HEK293T (cell line): ENCODE measurements at regions not wholly inside any gene's neighbourhood (a gene's known extent, or its start where the extent isn't known, plus 50 kb on each side); places are given as distances from the start of the nearest gene placed in this dataset.

ENCODE experiments used
- FOXM1 ChIP-seq: fragments of 450-650 bp; IDR thresholded peaks from 2 replicates; pipeline ENCODE4 v1.6.1; 2017; ENCODE audit warnings: mild to moderate bottlenecking, borderline replicate concordance
- ZNF384 ChIP-seq: fragments of 450-650 bp; IDR thresholded peaks from 2 replicates; pipeline ENCODE4 v1.6.1; 2016

DNA sequence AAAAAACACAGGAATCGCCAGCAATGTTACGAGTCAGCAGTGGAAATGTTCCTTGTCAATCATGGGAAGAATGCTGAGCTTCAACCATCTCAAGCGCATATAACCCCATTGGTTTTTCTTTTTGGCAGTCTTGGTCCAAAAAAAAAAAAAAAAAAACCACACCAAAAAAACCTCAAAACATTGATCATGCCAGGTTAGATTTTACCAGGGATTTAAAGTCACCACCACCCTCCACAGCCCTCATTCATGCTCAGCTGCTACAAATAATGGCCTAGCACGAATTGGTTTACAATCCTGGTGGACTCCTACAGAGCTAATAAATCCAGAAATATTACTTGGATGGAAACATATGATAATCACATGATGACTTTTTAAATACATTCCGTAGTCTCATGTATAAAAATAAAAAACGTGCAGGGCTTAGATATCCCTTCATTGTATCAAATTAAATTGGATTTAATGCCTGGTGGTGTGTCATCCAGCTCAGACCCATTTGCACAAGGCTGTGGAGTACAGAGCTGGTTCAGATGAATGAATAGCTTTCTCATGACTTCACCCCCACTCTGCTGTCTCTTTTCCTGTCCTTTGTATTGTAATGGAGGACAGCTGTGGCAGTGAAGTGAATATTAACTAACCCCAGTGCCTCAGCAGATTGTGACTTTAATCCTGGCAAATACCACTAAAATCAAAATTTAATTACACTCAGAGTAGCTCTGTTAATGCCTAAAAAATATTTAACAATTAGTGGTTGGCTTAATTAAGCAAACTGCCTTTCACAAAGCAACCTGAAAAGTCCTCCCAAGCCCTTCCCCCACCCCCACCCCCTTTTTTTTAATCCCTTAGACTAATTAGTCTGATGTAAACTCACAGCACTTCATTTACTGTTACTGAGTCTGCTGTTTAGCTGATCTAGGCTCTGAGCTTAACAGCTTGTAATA, 626.5 kb upstream of the ZNF608 start:
- TF ChIP-seq FOXM1 (no peak), ZNF384 (no peak)
